HAP-1 (cell line): ENCODE measurements at regions not wholly inside any gene's neighbourhood (a gene's known extent, or its start where the extent isn't known, plus 50 kb on each side); places are given as distances from the start of the nearest gene placed in this dataset.

ENCODE experiments used
- DNase-seq, 2 experiments: peaks; one replicate each; pipeline ENCODE4 v3.0.0-alpha.2; 2016 to 2020; ENCODE audit warnings: low spot score in 2 of 2
- H3K27me3 ChIP-seq: fragments of 250-450 bp; sonication (Bioruptor Pico); 2 replicates; pipeline ENCODE4 v1.5.1; 2020; ENCODE audit warnings: low read depth, mild to moderate bottlenecking, moderate library complexity
- H3K36me3 ChIP-seq: fragments of 250-450 bp; sonication (Bioruptor Pico); replicated peaks from 2 replicates; pipeline ENCODE4 v1.5.1; 2020; ENCODE audit warnings: mild to moderate bottlenecking
- H3K4me1 ChIP-seq: fragments of 250-450 bp; sonication (Bioruptor Pico); 2 replicates; pipeline ENCODE4 v1.5.1; 2020; ENCODE audit warnings: mild to moderate bottlenecking
- H3K4me3 ChIP-seq: fragments of 250-450 bp; sonication (Bioruptor Pico); 2 replicates; pipeline ENCODE4 v1.5.1; 2020; ENCODE audit warnings: mild to moderate bottlenecking, moderate library complexity
- H3K9me3 ChIP-seq: fragments of 250-450 bp; sonication (Bioruptor Pico); 2 replicates; pipeline ENCODE4 v1.5.1; 2020; ENCODE audit warnings: mild to moderate bottlenecking, moderate library complexity
- in situ Hi-C: fragments of 300-500 bp; cut with MboI; formaldehyde crosslinking; loops from 3 replicates; pipeline ENCODE4 v1.14.3; 2020; ENCODE audit warnings: low sequenced_read_pairs, inconsistent platforms, mixed read lengths

- Histone ChIP-seq H3K9me3 (no peaks in the 10 kb centered on the region), H3K4me3 (no peak overlapping the region), H3K36me3 (no peaks in the 10 kb centered on the region), H3K27me3 (no peaks in the 10 kb centered on the region), H3K4me1 (no peaks in the 10 kb centered on the region)
- DNase-seq: no peak
- in situ Hi-C loops: no loop called here
Observed at GRCh38 chr10:88023676-88024075, 160.3 kb downstream of the PTEN start.

- Histone ChIP-seq H3K36me3 (no peaks in the 10 kb centered on the region), H3K27me3 (no peaks in the 10 kb centered on the region), H3K4me3 (no peak overlapping the region), H3K4me1 (no peaks in the 10 kb centered on the region), H3K9me3 (no peaks in the 10 kb centered on the region)
- DNase-seq: no peak
- in situ Hi-C loops: no loop called here
Observed at GRCh38 chr10:88026031-88026430, 162.6 kb downstream of the PTEN start.

- no peaks in the 10 kb centered on the region for H3K4me1 ChIP-seq
- no peaks in the 10 kb centered on the region for H3K9me3 ChIP-seq
- no peaks in the 10 kb centered on the region for H3K36me3 ChIP-seq
- no peak overlapping the region for H3K4me3 ChIP-seq
- no peak for DNase-seq
- no peaks in the 10 kb centered on the region for H3K27me3 ChIP-seq
- in situ Hi-C loops: no loop called here
Observed at GRCh38 chr10:88027570-88027969, 164.1 kb downstream of the PTEN start.

GRCh38 chr10:88028072-88028471, 164.6 kb downstream of the PTEN start:
- in situ Hi-C loops: no loop called here
- Histone ChIP-seq H3K36me3 (no peaks in the 10 kb centered on the region), H3K9me3 (no peaks in the 10 kb centered on the region), H3K4me1 (no peaks in the 10 kb centered on the region), H3K4me3 (no peak overlapping the region), H3K27me3 (no peaks in the 10 kb centered on the region)
- no peak for DNase-seq

GRCh38 chr10:88028654-88029053, 165.2 kb downstream of the PTEN start:
- Histone ChIP-seq H3K4me1 (no peaks in the 10 kb centered on the region), H3K27me3 (no peaks in the 10 kb centered on the region), H3K4me3 (no peak overlapping the region), H3K9me3 (no peaks in the 10 kb centered on the region), H3K36me3 (no peaks in the 10 kb centered on the region)
- no peak for DNase-seq
- in situ Hi-C loops: no loop called here

GRCh38 chr10:88032566-88032965, 169.1 kb downstream of the PTEN start:
- H3K9me3 ChIP-seq: no peaks in the 10 kb centered on the region
- in situ Hi-C loops: no loop called here
- H3K27me3 ChIP-seq: no peaks in the 10 kb centered on the region
- no peak overlapping the region for H3K4me3 ChIP-seq
- no peaks in the 10 kb centered on the region for H3K4me1 ChIP-seq
- no peak for DNase-seq
- H3K36me3 ChIP-seq: no peaks in the 10 kb centered on the region

- no peaks in the 10 kb centered on the region for H3K4me1 ChIP-seq
- H3K9me3 ChIP-seq: no peaks in the 10 kb centered on the region
- H3K36me3 ChIP-seq: no peaks in the 10 kb centered on the region
- in situ Hi-C loops: no loop called here
- no peak for DNase-seq
- no peak overlapping the region for H3K4me3 ChIP-seq
- no peaks in the 10 kb centered on the region for H3K27me3 ChIP-seq
Observed at GRCh38 chr10:88033385-88033784, 170.0 kb downstream of the PTEN start.

GRCh38 chr10:88033793-88034192, 170.4 kb downstream of the PTEN start:
- Histone ChIP-seq H3K4me1 (no peaks in the 10 kb centered on the region), H3K36me3 (no peaks in the 10 kb centered on the region), H3K27me3 (no peaks in the 10 kb centered on the region), H3K9me3 (no peaks in the 10 kb centered on the region), H3K4me3 (no peak overlapping the region)
- in situ Hi-C loops: no loop called here
- no peak for DNase-seq

- H3K4me3 ChIP-seq: no peak overlapping the region
- H3K27me3 ChIP-seq: no peaks in the 10 kb centered on the region
- H3K9me3 ChIP-seq: no peaks in the 10 kb centered on the region
- in situ Hi-C loops: no loop called here
- no peaks in the 10 kb centered on the region for H3K36me3 ChIP-seq
- no peak for DNase-seq
- no peaks in the 10 kb centered on the region for H3K4me1 ChIP-seq
Observed at GRCh38 chr10:88036126-88036525, 172.7 kb downstream of the PTEN start.

GRCh38 chr10:88037623-88038022, 174.2 kb downstream of the PTEN start:
- in situ Hi-C loops: no loop called here
- DNase-seq: no peak
- Histone ChIP-seq H3K4me1 (no peaks in the 10 kb centered on the region), H3K9me3 (no peaks in the 10 kb centered on the region), H3K27me3 (no peaks in the 10 kb centered on the region), H3K36me3 (no peaks in the 10 kb centered on the region), H3K4me3 (no peak overlapping the region)

- DNase-seq: no peak
- in situ Hi-C loops: no loop called here
- no peaks in the 10 kb centered on the region for H3K36me3 ChIP-seq
- no peaks in the 10 kb centered on the region for H3K9me3 ChIP-seq
- no peaks in the 10 kb centered on the region for H3K27me3 ChIP-seq
- H3K4me1 ChIP-seq: no peaks in the 10 kb centered on the region
- H3K4me3 ChIP-seq: no peak overlapping the region
Observed at GRCh38 chr10:88038268-88038667, 174.8 kb downstream of the PTEN start.

- no peak for DNase-seq
- Histone ChIP-seq H3K27me3 (no peaks in the 10 kb centered on the region), H3K4me1 (no peaks in the 10 kb centered on the region), H3K9me3 (no peaks in the 10 kb centered on the region), H3K4me3 (no peak overlapping the region), H3K36me3 (no peaks in the 10 kb centered on the region)
- in situ Hi-C loops: no loop called here
Observed at GRCh38 chr10:88039496-88040200, 176.2 kb downstream of the PTEN start.

GRCh38 chr10:88041243-88042159, 178.1 kb downstream of the PTEN start:
- H3K36me3 ChIP-seq: no peaks in the 10 kb centered on the region
- H3K4me3 ChIP-seq: no peak overlapping the region
- no peaks in the 10 kb centered on the region; the same call in 1 of the 2 replicates for H3K4me1 ChIP-seq
- in situ Hi-C loops: no loop called here
- H3K9me3 ChIP-seq: no peaks in the 10 kb centered on the region
- DNase-seq: no peak
- H3K27me3 ChIP-seq: no peaks in the 10 kb centered on the region
